ENCODE measurements at regions not wholly inside any gene's neighbourhood (a gene's known extent, or its start where the extent isn't known, plus 50 kb on each side); places are given as distances from the start of the nearest gene placed in this dataset.
"Not testable (repeated sequence)": the region's sequence is repeated elsewhere in the genome, so short reads cannot be mapped to it uniquely, and the experiment has no call there.

DNA sequence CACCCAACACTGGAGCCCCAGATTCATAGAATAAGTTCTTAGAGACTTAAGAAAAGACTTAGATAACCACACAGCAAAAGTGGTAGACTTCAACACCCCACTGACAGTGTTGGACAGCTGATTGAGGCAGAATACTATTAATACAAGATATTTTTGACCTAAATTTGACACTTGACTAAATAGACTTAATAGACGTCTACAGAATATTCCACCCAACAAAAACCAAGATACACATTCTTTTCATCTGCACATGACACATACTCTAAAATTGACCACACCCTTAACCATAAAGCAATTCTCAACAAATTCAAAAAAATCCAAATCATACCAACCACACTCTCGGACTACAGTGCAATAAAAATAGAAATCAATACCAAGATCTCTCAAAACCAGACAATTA is 179.8 kb upstream of the TPM1 start:
- no peak for DNase-seq (ENCODE audit: low read depth)

DNA sequence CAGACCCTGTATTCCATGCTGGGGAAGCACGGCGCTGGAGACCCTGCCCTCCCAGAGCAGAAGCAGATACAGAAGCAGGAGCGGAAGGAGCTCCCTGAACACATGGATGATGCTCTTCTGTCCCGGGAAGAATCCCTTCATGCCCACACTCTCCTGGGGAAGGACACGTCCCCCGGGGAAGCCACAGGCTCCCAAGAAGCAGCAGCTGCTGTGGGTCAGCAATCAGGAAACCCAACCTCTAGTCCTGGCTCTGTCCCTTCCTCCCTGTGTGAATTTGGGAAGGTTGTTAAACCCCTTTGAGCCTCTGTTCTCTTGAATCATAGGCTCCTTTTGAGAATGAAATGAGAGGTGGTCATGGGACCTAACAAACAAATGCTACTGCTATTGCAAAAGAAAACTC is 176.2 kb upstream of the TPM1 start:
- DNase-seq (ENCODE audit: low read depth), result no peak

DNA sequence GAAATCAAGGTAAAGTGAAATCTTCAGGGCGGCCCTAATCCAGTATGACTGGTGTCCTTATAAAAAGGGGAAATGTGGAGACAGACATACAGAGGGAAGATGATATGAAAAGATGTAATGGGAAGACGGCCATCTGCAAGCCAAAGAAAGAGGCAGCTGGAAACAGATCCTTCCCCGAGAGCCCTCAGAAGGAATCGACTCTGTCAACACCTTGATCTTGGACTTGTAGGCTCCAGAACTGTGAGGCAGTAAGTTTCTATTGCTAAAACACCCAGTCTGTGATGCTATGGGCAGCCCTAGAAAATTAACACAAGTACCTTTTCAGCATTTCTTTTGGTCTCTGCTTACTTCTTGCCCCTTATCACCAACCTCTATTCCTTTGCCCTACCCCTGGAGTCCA is 174.7 kb upstream of the TPM1 start:
- DNase-seq (ENCODE audit: low read depth), result no peak

DNA sequence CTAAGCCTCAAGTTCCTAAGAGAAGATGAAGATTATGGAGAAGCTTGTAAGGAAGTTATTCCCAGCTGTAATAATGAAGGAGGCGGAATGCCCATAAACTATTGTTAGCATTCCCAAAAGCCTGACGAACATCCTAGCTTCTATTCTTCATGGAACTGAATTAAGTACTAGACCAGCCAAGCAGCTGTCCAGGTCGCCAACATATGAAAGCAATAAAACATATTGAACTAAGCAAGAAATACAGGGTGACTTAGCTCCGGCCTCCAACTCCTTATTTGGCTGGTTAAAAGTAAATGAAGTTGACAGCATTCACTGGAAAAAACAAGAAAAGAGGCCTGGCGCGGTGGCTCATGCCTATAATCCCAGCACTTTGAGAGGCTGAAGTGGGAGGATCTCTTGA is 174.0 kb upstream of the TPM1 start:
- DNase-seq (ENCODE audit: low read depth), result no peak

GRCh38 chr15:62869116-62869515 is 173.4 kb upstream of the TPM1 start:
- DNase-seq (ENCODE audit: low read depth), result no peak

DNA sequence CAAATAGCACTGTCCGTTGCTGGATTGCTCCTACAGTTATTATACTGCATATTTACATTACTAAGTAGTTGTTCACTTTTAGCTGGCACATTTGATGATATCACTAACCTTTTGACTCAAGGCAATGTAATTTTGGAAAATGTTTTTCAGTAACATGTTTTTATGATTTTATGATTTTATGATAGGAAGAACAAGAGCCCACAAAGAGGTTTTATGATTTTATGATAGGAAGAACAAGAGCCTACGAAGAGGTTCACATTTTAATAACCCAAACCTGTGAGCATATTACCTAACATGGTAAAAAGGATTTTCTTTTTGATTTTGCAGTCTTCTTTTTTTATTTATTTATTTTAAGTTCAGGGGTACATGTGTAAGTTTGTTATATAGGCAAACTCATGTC is 172.3 kb upstream of the TPM1 start:
- no peak for DNase-seq (ENCODE audit: low read depth)

- DNase-seq (ENCODE audit: low read depth), result not testable (repeated sequence)
These were observed 171.8 kb upstream of the TPM1 start for GRCh38 chr15:62870701-62871100.

GRCh38 chr15:62873203-62873602 is 169.3 kb upstream of the TPM1 start:
- DNase-seq (ENCODE audit: low read depth), result no peak

GRCh38 chr15:62874064-62874463 is 168.5 kb upstream of the TPM1 start:
- DNase-seq (ENCODE audit: low read depth), result no peak

DNA sequence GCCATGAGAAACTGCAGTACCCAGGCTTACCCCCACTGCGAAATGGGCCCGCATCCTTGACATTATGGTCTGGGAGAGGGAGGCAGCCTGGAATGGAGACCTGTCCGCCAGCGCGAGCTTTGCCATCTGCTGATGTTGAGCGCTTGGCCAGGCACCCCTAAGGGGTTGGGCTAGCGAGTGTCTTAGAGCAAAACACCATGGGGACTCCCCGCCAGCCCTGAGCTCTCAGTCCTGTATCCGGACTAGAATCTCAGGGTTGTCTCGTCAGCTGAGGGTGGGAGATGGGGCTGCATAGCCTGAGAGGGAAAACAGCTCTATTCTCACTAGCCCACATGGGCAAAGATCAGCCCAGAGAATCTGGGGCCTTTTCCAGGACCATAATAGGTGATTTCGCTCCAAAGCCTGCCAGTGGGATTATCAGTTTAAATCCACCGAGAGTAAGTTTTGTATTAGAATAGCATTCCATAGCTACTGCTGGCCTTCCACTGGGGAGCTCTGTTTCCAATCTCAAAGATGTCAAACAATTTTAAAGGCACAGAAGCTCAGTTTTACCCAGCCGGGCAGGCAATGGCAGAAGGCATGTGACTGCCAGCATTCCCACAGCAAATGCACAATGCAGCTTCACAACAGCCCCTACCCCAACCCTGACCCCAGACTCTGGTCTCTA is 167.5 kb upstream of the TPM1 start:
- no peak for DNase-seq (ENCODE audit: low read depth)

- DNase-seq (ENCODE audit: low read depth), result no peak
These were observed 166.9 kb upstream of the TPM1 start for GRCh38 chr15:62875626-62876021.

GRCh38 chr15:62877276-62877857 is 165.2 kb upstream of the TPM1 start:
- no peak for DNase-seq (ENCODE audit: low read depth)

DNA sequence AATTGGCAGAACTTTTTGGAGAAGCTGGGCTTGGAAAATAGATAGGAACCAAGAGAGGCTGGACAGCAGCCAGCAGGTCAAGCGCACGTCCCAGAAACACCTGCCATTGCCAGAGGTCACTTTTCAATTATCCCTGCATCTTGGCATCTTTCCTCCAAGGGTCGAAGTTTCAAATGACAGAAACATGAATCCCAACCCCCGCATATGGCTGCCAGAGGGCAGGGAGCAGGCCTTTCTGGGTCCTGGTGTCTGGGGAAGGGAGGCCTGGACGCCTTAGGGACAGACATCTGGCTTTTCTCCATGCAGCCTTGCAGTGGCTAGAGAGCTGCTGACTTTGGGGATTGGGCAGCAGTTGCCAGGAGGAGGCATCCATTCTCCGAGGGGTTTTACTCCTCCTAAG is 164.5 kb upstream of the TPM1 start:
- no peak for DNase-seq (ENCODE audit: low read depth)

- no peak for DNase-seq (ENCODE audit: low read depth)
These were observed 162.8 kb upstream of the TPM1 start for GRCh38 chr15:62879770-62880169.

GRCh38 chr15:62880278-62880677 is 162.3 kb upstream of the TPM1 start:
- no peak for DNase-seq (ENCODE audit: low read depth)

- no peak for DNase-seq (ENCODE audit: low read depth)
These were observed 161.5 kb upstream of the TPM1 start for GRCh38 chr15:62881056-62881455.

GRCh38 chr15:62883938-62884479 is 158.5 kb upstream of the TPM1 start:
- DNase-seq (ENCODE audit: low read depth), result no peak

DNA sequence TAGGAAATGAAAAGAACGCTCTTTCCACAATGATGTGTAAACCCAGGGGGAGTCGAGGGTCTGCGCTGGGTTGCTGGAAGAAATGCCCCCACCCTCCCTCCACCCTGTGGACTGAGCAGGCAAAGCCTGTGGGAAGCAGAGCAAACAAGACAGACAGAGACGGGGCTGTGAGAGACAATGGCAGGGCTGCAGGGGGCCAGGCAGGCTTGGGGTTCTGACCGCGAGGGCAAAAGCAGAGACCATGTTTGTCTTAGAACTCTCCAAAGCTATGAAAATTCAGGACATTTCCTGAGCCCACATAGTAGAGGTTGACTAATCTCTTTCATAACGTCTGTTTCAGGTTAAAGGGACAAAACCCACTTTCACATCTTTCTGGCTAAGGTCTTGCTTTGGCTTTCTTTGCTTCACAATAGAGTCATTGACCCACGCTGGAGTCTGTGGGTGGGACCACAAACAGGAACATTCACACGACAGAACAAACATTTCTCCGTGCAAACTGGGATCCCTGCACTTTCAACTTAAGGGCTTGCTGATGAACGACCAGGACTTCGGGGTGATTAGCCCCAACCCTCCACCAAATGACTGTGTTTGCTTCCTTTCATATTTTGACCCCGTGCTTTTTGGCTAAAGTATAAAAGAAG is 156.0 kb upstream of the TPM1 start:
- DNase-seq (ENCODE audit: low read depth), result no peak

DNA sequence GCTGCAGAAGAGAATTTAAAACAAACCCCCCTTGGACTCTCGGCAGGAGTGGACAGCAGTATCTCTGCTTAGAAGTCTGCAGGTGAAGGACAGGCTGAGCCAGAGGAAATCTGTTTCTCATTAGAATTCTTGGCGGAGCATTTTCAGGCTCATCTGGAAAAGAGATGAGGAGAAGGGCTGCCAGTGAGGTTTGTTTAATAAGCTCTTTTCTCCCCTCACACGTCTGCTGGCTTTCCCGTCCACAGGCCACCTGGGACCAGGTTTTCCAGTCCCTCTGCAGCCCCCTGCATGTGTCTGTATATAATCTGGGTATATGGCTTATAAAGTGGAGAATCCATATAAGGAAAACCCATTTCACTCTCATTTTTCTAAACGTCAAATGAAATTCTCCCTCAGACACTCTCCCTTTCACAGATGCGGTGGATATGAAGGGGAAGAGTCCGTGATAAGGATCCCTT is 155.4 kb upstream of the TPM1 start:
- no peak for DNase-seq (ENCODE audit: low read depth)

- no peak for DNase-seq (ENCODE audit: low read depth)
These were observed 153.9 kb upstream of the TPM1 start for GRCh38 chr15:62888623-62889022.

DNA sequence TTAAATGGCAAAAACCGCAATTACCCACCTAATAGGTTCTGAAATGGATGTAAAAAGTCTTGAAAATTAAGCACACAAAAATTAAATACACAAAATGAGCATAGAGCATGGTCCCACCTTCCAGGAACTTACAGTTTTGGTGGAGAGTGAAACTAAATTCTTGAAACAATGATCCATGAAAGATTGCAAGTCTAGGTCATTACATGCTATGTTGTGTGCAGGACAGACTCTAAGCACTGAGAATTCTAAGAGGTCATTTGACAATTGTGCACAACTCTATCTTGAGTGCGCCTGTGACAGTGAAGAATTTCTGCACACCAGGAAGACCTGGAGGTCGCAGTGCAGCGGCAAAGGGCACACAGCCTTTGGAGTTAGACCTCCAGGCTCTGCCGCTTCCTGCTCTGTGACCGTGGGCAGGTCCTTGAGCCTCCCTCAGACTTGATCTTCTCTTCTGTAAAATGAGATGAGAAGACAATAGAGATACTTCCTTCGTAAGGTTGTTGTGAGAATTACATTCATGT is 153.3 kb upstream of the TPM1 start:
- DNase-seq (ENCODE audit: low read depth), result no peak

DNA sequence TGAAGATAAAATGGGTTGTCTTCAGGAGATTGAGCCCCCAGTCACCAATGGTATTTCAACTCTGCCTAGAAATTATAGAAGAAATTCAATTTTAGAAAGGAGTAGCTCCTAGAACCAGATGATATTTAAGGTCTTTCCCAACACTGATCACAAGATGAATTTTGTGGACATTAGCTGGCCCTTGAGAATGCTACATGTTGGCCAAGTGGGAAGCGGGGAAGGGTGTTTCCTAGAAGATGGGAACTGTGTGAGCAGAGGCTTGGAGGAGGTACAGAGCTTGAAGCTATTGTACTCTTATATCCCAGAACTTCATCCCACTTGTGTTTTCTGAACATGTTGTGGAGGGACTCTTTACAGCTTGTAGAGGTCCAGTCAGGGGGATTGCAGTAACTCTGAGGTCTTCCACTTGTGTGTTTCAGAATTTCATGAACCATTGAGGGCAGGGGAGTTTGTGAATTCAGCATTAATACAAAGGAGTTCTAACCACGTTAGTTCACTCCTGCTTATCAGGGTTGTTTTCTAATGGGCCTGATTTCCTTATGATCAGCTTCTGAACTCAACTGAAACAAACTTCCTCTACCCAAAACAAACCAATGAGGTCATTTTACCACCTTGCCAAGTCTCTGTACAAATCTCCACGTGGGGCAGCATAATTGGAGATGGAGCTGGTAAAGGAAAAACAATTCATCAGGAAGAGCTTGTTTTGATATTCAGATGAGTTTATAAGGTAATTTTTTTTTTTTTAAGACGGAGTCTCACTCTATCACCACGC is 152.6 kb upstream of the TPM1 start:
- no peak for DNase-seq (ENCODE audit: low read depth)

Measured in activated gamma-delta T cell treated with anti-CD3 and anti-CD28 coated beads, Interleukin-2, amount 50 U/mL, for 16 hours (primary cell).